Nephron (organoid): ENCODE measurements at regions not wholly inside any gene's neighbourhood (a gene's known extent, or its start where the extent isn't known, plus 50 kb on each side); places are given as distances from the start of the nearest gene placed in this dataset.

ENCODE experiments used
- H3K27ac Mint-ChIP-seq, 3 experiments: 2 replicates each; pipeline ENCODE4 v1.8.0; 2020; ENCODE audit warnings: mixed read lengths in 3 of 3, mild to moderate bottlenecking in 2 of 3, moderate library complexity in 1 of 3
- H3K27me3 Mint-ChIP-seq: 2 replicates; pipeline ENCODE4 v1.8.0; 2021; ENCODE audit warnings: low read depth, mild to moderate bottlenecking, moderate library complexity, mixed read lengths
- H3K36me3 Mint-ChIP-seq: 2 replicates; pipeline ENCODE4 v1.8.0; 2020; ENCODE audit warnings: low read depth, mixed read lengths
- H3K4me1 Mint-ChIP-seq: 2 replicates; pipeline ENCODE4 v1.8.0; 2020; ENCODE audit warnings: mixed read lengths
- H3K4me3 Mint-ChIP-seq, 3 experiments: 2 replicates each; pipeline ENCODE4 v1.8.0; 2020; ENCODE audit warnings: mild to moderate bottlenecking in 3 of 3, mixed read lengths in 3 of 3, moderate library complexity in 2 of 3
- H3K9me3 Mint-ChIP-seq: 2 replicates; pipeline ENCODE4 v1.8.0; 2020; ENCODE audit warnings: mixed read lengths
- CTCF ChIP-seq, 3 experiments: fragments of 200-600 bp; sonication (generic); IDR thresholded peaks; one replicate each; pipeline ENCODE4 v1.5.0; 2021; ENCODE audit warnings: antibody characterized with exemption in 3 of 3; ENCODE audit not compliant: unreplicated experiment in 3 of 3

- no peaks in the 10 kb centered on the region for H3K36me3 Mint-ChIP-seq
- H3K9me3 Mint-ChIP-seq: no peaks in the 10 kb centered on the region
- no peak overlapping the region for H3K27ac Mint-ChIP-seq
- peaks cover 33% of the 10 kb centered on the region for H3K4me1 Mint-ChIP-seq
- TF ChIP-seq CTCF (IDR thresholded peaks at IDR 0.05; ENCODE audit: unreplicated experiment in 3 of 3): no peak
- peaks cover 19% of the 10 kb centered on the region for H3K27me3 Mint-ChIP-seq
- H3K4me3 Mint-ChIP-seq: no peak overlapping the region
Observed at GRCh38 chr2:16034975-16035746, 94.8 kb downstream of the MYCN start.

GRCh38 chr2:16034151-16034974, 94.0 kb downstream of the MYCN start:
- peak in 2 of 3 experiments; percentile 19 to 31 for TF ChIP-seq CTCF (IDR thresholded peaks at IDR 0.05; ENCODE audit: unreplicated experiment in 3 of 3)
- Mint-ChIP-seq H3K4me1 (peaks cover 26% of the 10 kb centered on the region), H3K36me3 (no peaks in the 10 kb centered on the region), H3K27me3 (peaks cover 19% of the 10 kb centered on the region), H3K9me3 (no peaks in the 10 kb centered on the region), H3K27ac (no peak overlapping the region), H3K4me3 (no peak overlapping the region)

GRCh38 chr2:16033032-16033293, 92.6 kb downstream of the MYCN start:
- no peak for TF ChIP-seq CTCF (IDR thresholded peaks at IDR 0.05; ENCODE audit: unreplicated experiment in 3 of 3)
- Mint-ChIP-seq H3K36me3 (no peaks in the 10 kb centered on the region), H3K27ac (no peak overlapping the region), H3K9me3 (no peaks in the 10 kb centered on the region), H3K4me1 (peaks cover 14% of the 10 kb centered on the region), H3K4me3 (no peak overlapping the region), H3K27me3 (peaks cover 8% of the 10 kb centered on the region)

GRCh38 chr2:16032282-16033031, 92.1 kb downstream of the MYCN start:
- H3K36me3 Mint-ChIP-seq: no peaks in the 10 kb centered on the region
- H3K27ac Mint-ChIP-seq: no peak overlapping the region
- no peaks in the 10 kb centered on the region for H3K9me3 Mint-ChIP-seq
- H3K27me3 Mint-ChIP-seq: peaks cover 4% of the 10 kb centered on the region
- peaks cover 9% of the 10 kb centered on the region for H3K4me1 Mint-ChIP-seq
- no peak overlapping the region for H3K4me3 Mint-ChIP-seq
- no peak for TF ChIP-seq CTCF (IDR thresholded peaks at IDR 0.05; ENCODE audit: unreplicated experiment in 3 of 3)

GRCh38 chr2:16031848-16032159, 91.5 kb downstream of the MYCN start:
- no peak overlapping the region for H3K4me3 Mint-ChIP-seq
- H3K36me3 Mint-ChIP-seq: no peaks in the 10 kb centered on the region
- TF ChIP-seq CTCF (IDR thresholded peaks at IDR 0.05; ENCODE audit: unreplicated experiment in 3 of 3): no peak
- H3K4me1 Mint-ChIP-seq: peaks cover 2% of the 10 kb centered on the region
- no peak overlapping the region for H3K27ac Mint-ChIP-seq
- H3K9me3 Mint-ChIP-seq: no peaks in the 10 kb centered on the region
- H3K27me3 Mint-ChIP-seq: peaks cover 4% of the 10 kb centered on the region
